NT2/D1 (cell line): ENCODE measurements at regions not wholly inside any gene's neighbourhood (a gene's known extent, or its start where the extent isn't known, plus 50 kb on each side); places are given as distances from the start of the nearest gene placed in this dataset.

Experiments used
- DNase-seq: peaks from one replicate; pipeline ENCODE4 v3.0.0-alpha.2; 2011; ENCODE audit warnings: low read depth, low spot score
- H3K27me3 ChIP-seq: 2 replicates; pipeline ENCODE4 v1.6.0; 2011; ENCODE audit warnings: mild to moderate bottlenecking; ENCODE audit not compliant: insufficient read length, insufficient read depth
- H3K36me3 ChIP-seq: 2 replicates; pipeline ENCODE4 v1.6.1; 2011; ENCODE audit warnings: mild to moderate bottlenecking, low read length, mixed read lengths; ENCODE audit not compliant: insufficient read depth, insufficient read length
- H3K4me1 ChIP-seq: 2 replicates; pipeline ENCODE4 v1.5.1; 2011; ENCODE audit not compliant: insufficient read depth, insufficient read length
- H3K4me3 ChIP-seq: 2 replicates; pipeline ENCODE4 v1.5.1; 2011; ENCODE audit warnings: low read depth; ENCODE audit not compliant: insufficient read length
- H3K9ac ChIP-seq: 2 replicates; pipeline ENCODE4 v1.6.0; 2011; ENCODE audit warnings: low read depth; ENCODE audit not compliant: insufficient read length
- H3K9me3 ChIP-seq: 2 replicates; pipeline ENCODE4 v1.5.1; 2011; ENCODE audit warnings: mild to moderate bottlenecking, low read length; ENCODE audit not compliant: insufficient read depth
- SUZ12 ChIP-seq: IDR thresholded peaks from 2 replicates; pipeline ENCODE4 v1.6.1; 2011; ENCODE audit not compliant: insufficient read length, insufficient read depth; ENCODE audit errors: extremely low read depth
- YY1 ChIP-seq: IDR thresholded peaks from 2 replicates; pipeline ENCODE4 v1.6.1; 2011; ENCODE audit not compliant: insufficient read length, insufficient read depth
- ZNF274 ChIP-seq: IDR thresholded peaks from 2 replicates; pipeline ENCODE4 v1.6.1; 2011; ENCODE audit warnings: mild to moderate bottlenecking, low read depth, low read length

- DNase-seq = no peak
- TF ChIP-seq ZNF274 = no peak
- no peak for TF ChIP-seq SUZ12
- TF ChIP-seq YY1 = no peak
- Histone ChIP-seq H3K4me1 (no peaks in the 10 kb centered on the region), H3K27me3 (no peaks in the 10 kb centered on the region), H3K9ac (no peak overlapping the region), H3K4me3 (no peak overlapping the region), H3K9me3 (no peaks in the 10 kb centered on the region), H3K36me3 (no peaks in the 10 kb centered on the region)
Observed at GRCh38 chr6:4397307-4397706, 261.9 kb upstream of the ECI2 start.

DNA sequence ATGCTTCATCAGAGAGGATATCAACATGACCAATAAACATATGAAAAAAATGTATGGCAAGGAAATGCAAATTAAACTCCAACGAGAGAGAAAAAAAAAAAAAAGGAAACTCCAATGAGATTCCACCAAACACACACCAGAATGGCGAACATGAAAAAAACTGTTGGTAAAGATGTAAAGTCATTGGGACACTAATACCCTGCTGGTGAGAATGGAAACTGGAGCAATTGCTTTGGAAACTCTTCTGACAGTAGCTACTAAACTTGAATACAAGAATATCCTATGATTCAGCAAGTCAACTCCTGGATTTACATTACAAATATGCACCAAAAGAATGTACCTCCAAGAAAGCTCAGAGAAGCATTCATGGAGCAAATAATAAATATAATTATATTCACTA, 260.7 kb upstream of the ECI2 start:
- Histone ChIP-seq H3K9me3 (no peaks in the 10 kb centered on the region), H3K27me3 (no peaks in the 10 kb centered on the region), H3K9ac (no peak overlapping the region), H3K4me1 (no peaks in the 10 kb centered on the region), H3K4me3 (no peak overlapping the region), H3K36me3 (no peaks in the 10 kb centered on the region)
- DNase-seq = no peak
- no peak for TF ChIP-seq ZNF274
- TF ChIP-seq YY1 = no peak
- no peak for TF ChIP-seq SUZ12

- no peak overlapping the region for H3K4me3 ChIP-seq
- no peaks in the 10 kb centered on the region for H3K36me3 ChIP-seq
- H3K27me3 ChIP-seq = no peaks in the 10 kb centered on the region
- no peaks in the 10 kb centered on the region for H3K4me1 ChIP-seq
- TF ChIP-seq ZNF274 = no peak
- TF ChIP-seq SUZ12 = no peak
- TF ChIP-seq YY1 = no peak
- H3K9ac ChIP-seq = no peak overlapping the region
- no peaks in the 10 kb centered on the region for H3K9me3 ChIP-seq
- DNase-seq = no peak
Observed at GRCh38 chr6:4395386-4395785, 260.0 kb upstream of the ECI2 start.

DNA sequence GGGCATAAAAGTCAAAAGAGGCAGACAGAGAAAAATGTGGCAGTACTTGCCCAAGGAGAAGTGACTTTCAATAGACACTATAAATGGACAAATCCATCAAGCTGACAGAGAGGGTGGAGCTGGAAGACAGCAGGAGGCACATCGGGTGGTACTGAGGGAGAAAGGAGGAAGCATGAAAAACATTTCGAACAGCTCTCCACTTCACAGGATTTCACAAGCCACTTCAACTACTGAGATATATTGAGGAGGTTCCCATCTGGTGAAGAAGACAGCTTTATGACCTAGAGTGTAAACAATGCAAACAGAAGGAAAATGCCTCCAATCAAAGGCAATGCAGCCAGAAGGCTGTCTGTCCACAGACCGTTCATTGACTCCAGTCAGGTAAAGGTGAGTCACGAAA, 259.4 kb upstream of the ECI2 start:
- no peaks in the 10 kb centered on the region for H3K27me3 ChIP-seq
- H3K9me3 ChIP-seq = no peaks in the 10 kb centered on the region
- no peak for TF ChIP-seq SUZ12
- TF ChIP-seq YY1 = no peak
- TF ChIP-seq ZNF274 = no peak
- DNase-seq = no peak
- H3K4me3 ChIP-seq = no peak overlapping the region
- no peaks in the 10 kb centered on the region for H3K4me1 ChIP-seq
- H3K36me3 ChIP-seq = no peaks in the 10 kb centered on the region
- no peak overlapping the region for H3K9ac ChIP-seq

GRCh38 chr6:4388675-4389074, 253.3 kb upstream of the ECI2 start:
- peak; percentile 18 for DNase-seq
- no peak for TF ChIP-seq SUZ12
- H3K4me1 ChIP-seq = no peaks in the 10 kb centered on the region
- H3K9me3 ChIP-seq = peaks cover 22% of the 10 kb centered on the region
- no peak overlapping the region for H3K4me3 ChIP-seq
- H3K36me3 ChIP-seq = no peaks in the 10 kb centered on the region
- no peaks in the 10 kb centered on the region for H3K27me3 ChIP-seq
- no peak overlapping the region for H3K9ac ChIP-seq

DNA sequence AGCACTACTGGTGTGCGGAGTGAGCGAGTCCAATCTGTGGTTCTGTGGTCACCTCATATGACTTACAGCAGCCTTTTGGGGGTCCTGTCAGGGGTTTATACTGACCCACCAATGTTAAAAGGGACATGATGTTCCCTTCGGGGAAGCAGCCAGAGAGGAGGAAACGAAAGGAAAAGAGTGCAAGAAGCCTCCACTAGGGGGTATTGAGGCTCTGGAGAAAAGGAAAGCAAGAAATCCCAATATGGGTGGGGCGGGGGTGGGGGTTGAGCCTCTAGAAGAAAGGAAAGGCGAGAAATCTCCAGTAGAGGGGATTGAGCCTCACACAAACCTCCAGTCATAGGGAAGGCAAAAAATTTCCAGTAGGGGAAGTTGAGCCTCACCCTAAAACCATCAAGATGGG, 249.3 kb upstream of the ECI2 start:
- no peak for DNase-seq
- H3K9ac ChIP-seq = no peak overlapping the region
- H3K4me3 ChIP-seq = no peak overlapping the region
- no peaks in the 10 kb centered on the region for H3K36me3 ChIP-seq
- H3K27me3 ChIP-seq = no peaks in the 10 kb centered on the region
- TF ChIP-seq YY1 (no peak), ZNF274 (no peak), SUZ12 (no peak)
- no peaks in the 10 kb centered on the region for H3K4me1 ChIP-seq
- peaks cover 37% of the 10 kb centered on the region for H3K9me3 ChIP-seq

DNA sequence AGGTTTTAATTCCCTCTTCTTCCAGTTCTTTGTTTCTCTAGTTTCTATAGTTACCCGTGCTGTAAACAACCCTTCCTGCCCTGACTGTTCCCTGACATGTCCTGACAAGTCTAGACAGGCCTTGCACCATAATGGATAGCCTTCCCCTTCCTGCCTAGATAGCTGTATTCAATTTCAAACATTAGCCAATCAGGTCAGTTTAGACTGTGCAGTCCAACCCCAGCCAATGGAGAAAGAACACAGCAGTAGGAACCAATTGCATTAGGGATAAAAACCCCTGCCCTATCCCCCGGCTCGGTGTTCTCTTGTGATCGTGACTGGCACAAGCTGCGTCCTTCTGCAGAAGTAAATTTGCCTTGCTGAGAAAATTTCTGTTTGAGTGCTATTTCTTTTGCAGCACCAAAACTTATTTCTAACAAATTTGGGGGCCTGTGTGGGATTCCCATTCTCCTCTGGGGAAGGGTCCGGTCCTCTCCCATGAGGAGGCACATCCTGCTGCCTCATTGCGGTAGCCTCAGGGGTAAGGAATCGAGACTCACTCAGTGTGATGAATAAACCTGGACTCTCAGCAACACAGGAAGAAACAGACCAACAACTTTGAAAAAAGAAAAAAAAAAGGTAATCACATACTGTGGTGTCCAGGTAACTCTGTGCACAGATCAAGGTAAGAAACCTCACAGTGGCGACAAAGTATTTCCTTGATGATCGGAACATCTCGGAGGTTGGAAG, 248.7 kb upstream of the ECI2 start:
- Histone ChIP-seq H3K9ac (no peak overlapping the region), H3K4me3 (no peak overlapping the region), H3K27me3 (no peaks in the 10 kb centered on the region), H3K9me3 (peaks cover 37% of the 10 kb centered on the region), H3K36me3 (no peaks in the 10 kb centered on the region), H3K4me1 (no peaks in the 10 kb centered on the region)
- DNase-seq = no peak
- TF ChIP-seq YY1 (no peak), SUZ12 (no peak), ZNF274 (no peak)
